ENCODE measurements at regions not wholly inside any gene's neighbourhood (a gene's known extent, or its start where the extent isn't known, plus 50 kb on each side); places are given as distances from the start of the nearest gene placed in this dataset.

GRCh38 chr1:90356991-90357390 is 360.1 kb downstream of the BARHL2 start:
- H3K27me3 Mint-ChIP-seq (ENCODE audit: low read depth, unreplicated experiment): peaks cover 16% of the 10 kb centered on the region
- no peak for FAIRE-seq
- H3K27ac Mint-ChIP-seq (ENCODE audit: unreplicated experiment): no peak overlapping the region
- no peaks in the 10 kb centered on the region for H3K9me3 Mint-ChIP-seq (ENCODE audit: unreplicated experiment)
- H3K4me3 ChIP-seq (ENCODE audit: insufficient read depth, low read depth, low read length): no peak overlapping the region
- H3K9me3 ChIP-seq (ENCODE audit: insufficient read depth, low read depth, low read length): no peaks in the 10 kb centered on the region
- no peaks in the 10 kb centered on the region for H3K4me1 ChIP-seq (ENCODE audit: insufficient read depth, low read length)
- H3K36me3 Mint-ChIP-seq (ENCODE audit: low read depth, unreplicated experiment): no peaks in the 10 kb centered on the region
- no peak overlapping the region for H3K4me3 Mint-ChIP-seq (ENCODE audit: unreplicated experiment)
- no peak overlapping the region for H3K9ac ChIP-seq (ENCODE audit: low read length)
- no peaks in the 10 kb centered on the region for H4K20me1 ChIP-seq (ENCODE audit: insufficient read depth, low read length)
- no peak overlapping the region for H2AFZ ChIP-seq (ENCODE audit: low read depth, low read length)
- no peaks in the 10 kb centered on the region for H3K36me3 ChIP-seq (ENCODE audit: insufficient read depth, low read length)
- TF ChIP-seq EZH2 (IDR thresholded peaks at IDR 0.05; ENCODE audit: insufficient read depth, low read length) (no peak), CTCF (IDR thresholded peaks at IDR 0.05; ENCODE audit: insufficient read depth, low read depth, low read length) (no peak)
- H3K27ac ChIP-seq (ENCODE audit: low read depth, low read length): no peak overlapping the region
- no peaks in the 10 kb centered on the region for H3K27me3 ChIP-seq (ENCODE audit: insufficient read depth, low read length)
- no peak overlapping the region for H3K4me2 ChIP-seq (ENCODE audit: low read length)
- H3K4me1 Mint-ChIP-seq (ENCODE audit: low read depth, unreplicated experiment): peaks cover 6% of the 10 kb centered on the region
- H3K79me2 ChIP-seq (ENCODE audit: insufficient read depth, low read length): no peaks in the 10 kb centered on the region
- no peak for DNase-seq (ENCODE audit: low read depth)

GRCh38 chr1:90356101-90356500 is 361.0 kb downstream of the BARHL2 start:
- FAIRE-seq (no peak), DNase-seq (ENCODE audit: low read depth) (no peak)
- H3K4me3 Mint-ChIP-seq (ENCODE audit: unreplicated experiment): no peak overlapping the region
- H2AFZ ChIP-seq (ENCODE audit: low read depth, low read length): no peak overlapping the region
- H3K9me3 ChIP-seq (ENCODE audit: insufficient read depth, low read depth, low read length): no peaks in the 10 kb centered on the region
- H3K9me3 Mint-ChIP-seq (ENCODE audit: unreplicated experiment): no peaks in the 10 kb centered on the region
- no peaks in the 10 kb centered on the region for H3K36me3 Mint-ChIP-seq (ENCODE audit: low read depth, unreplicated experiment)
- H3K27ac Mint-ChIP-seq (ENCODE audit: unreplicated experiment): no peak overlapping the region
- H3K27ac ChIP-seq (ENCODE audit: low read depth, low read length): no peak overlapping the region
- H3K4me3 ChIP-seq (ENCODE audit: insufficient read depth, low read depth, low read length): no peak overlapping the region
- H3K27me3 ChIP-seq (ENCODE audit: insufficient read depth, low read length): no peaks in the 10 kb centered on the region
- no peak overlapping the region for H3K9ac ChIP-seq (ENCODE audit: low read length)
- TF ChIP-seq EZH2 (IDR thresholded peaks at IDR 0.05; ENCODE audit: insufficient read depth, low read length): no peak
- TF ChIP-seq CTCF (IDR thresholded peaks at IDR 0.05; ENCODE audit: insufficient read depth, low read depth, low read length): no peak
- H3K4me2 ChIP-seq (ENCODE audit: low read length): no peak overlapping the region
- H3K4me1 Mint-ChIP-seq (ENCODE audit: low read depth, unreplicated experiment): peaks cover 6% of the 10 kb centered on the region
- H4K20me1 ChIP-seq (ENCODE audit: insufficient read depth, low read length): no peaks in the 10 kb centered on the region
- no peaks in the 10 kb centered on the region for H3K79me2 ChIP-seq (ENCODE audit: insufficient read depth, low read length)
- H3K27me3 Mint-ChIP-seq (ENCODE audit: low read depth, unreplicated experiment): peaks cover 16% of the 10 kb centered on the region
- no peaks in the 10 kb centered on the region for H3K4me1 ChIP-seq (ENCODE audit: insufficient read depth, low read length)
- no peaks in the 10 kb centered on the region for H3K36me3 ChIP-seq (ENCODE audit: insufficient read depth, low read length)

GRCh38 chr1:90354704-90355103 is 359.8 kb downstream of the ZNF326 start:
- Histone ChIP-seq H3K9ac (ENCODE audit: low read length) (no peak overlapping the region), H3K9me3 (ENCODE audit: insufficient read depth, low read depth, low read length) (no peaks in the 10 kb centered on the region), H3K4me1 (ENCODE audit: insufficient read depth, low read length) (no peaks in the 10 kb centered on the region), H4K20me1 (ENCODE audit: insufficient read depth, low read length) (no peaks in the 10 kb centered on the region), H3K27ac (ENCODE audit: low read depth, low read length) (no peak overlapping the region), H3K36me3 (ENCODE audit: insufficient read depth, low read length) (no peaks in the 10 kb centered on the region), H3K4me3 (ENCODE audit: insufficient read depth, low read depth, low read length) (no peak overlapping the region), H3K79me2 (ENCODE audit: insufficient read depth, low read length) (no peaks in the 10 kb centered on the region), H3K4me2 (ENCODE audit: low read length) (no peak overlapping the region), H2AFZ (ENCODE audit: low read depth, low read length) (no peak overlapping the region), H3K27me3 (ENCODE audit: insufficient read depth, low read length) (no peaks in the 10 kb centered on the region)
- H3K9me3 Mint-ChIP-seq (ENCODE audit: unreplicated experiment): no peaks in the 10 kb centered on the region
- H3K4me1 Mint-ChIP-seq (ENCODE audit: low read depth, unreplicated experiment): peaks cover 6% of the 10 kb centered on the region
- no peak overlapping the region for H3K4me3 Mint-ChIP-seq (ENCODE audit: unreplicated experiment)
- H3K36me3 Mint-ChIP-seq (ENCODE audit: low read depth, unreplicated experiment): no peaks in the 10 kb centered on the region
- FAIRE-seq (no peak), DNase-seq (ENCODE audit: low read depth) (no peak)
- peaks cover 11% of the 10 kb centered on the region for H3K27me3 Mint-ChIP-seq (ENCODE audit: low read depth, unreplicated experiment)
- no peak for TF ChIP-seq EZH2 (IDR thresholded peaks at IDR 0.05; ENCODE audit: insufficient read depth, low read length)
- no peak for TF ChIP-seq CTCF (IDR thresholded peaks at IDR 0.05; ENCODE audit: insufficient read depth, low read depth, low read length)
- no peak overlapping the region for H3K27ac Mint-ChIP-seq (ENCODE audit: unreplicated experiment)
